BJ (cell line): ENCODE measurements at regions not wholly inside any gene's neighbourhood (a gene's known extent, or its start where the extent isn't known, plus 50 kb on each side); places are given as distances from the start of the nearest gene placed in this dataset.

ENCODE experiments used
- CTCF ChIA-PET: fragments of 350-600 bp; formaldehyde crosslinking; extraction: SDS; loops from one replicate; lab custom pipeline; 2021; ENCODE audit warnings: antibody characterized with exemption, inconsistent platforms; lab: Yijun Ruan, JAX
- POLR2A ChIA-PET: fragments of 300-600 bp; sonication (Branson Sonifier 250); formaldehyde crosslinking; extraction: SDS; loops from one replicate; lab custom pipeline; 2021; ENCODE audit warnings: antibody characterized with exemption; lab: Charles Lee
- DNase-seq: peaks from one replicate; pipeline ENCODE4 v3.0.0-alpha.2; 2011; ENCODE audit warnings: low read depth
- H3K27me3 ChIP-seq: 2 replicates; pipeline ENCODE4 v1.6.0; 2011; ENCODE audit warnings: low read length; ENCODE audit not compliant: control insufficient read depth, insufficient read depth
- H3K36me3 ChIP-seq: 2 replicates; pipeline ENCODE4 v1.5.1; 2011; ENCODE audit warnings: low read length; ENCODE audit not compliant: control insufficient read depth, insufficient read depth
- H3K4me3 ChIP-seq: 2 replicates; pipeline ENCODE4 v1.5.1; 2011; ENCODE audit warnings: low read depth, mild to moderate bottlenecking, control low read depth, low read length
- TF ChIP-seq, protein P1 (sequence below): IDR thresholded peaks from 2 replicates; pipeline ENCODE4 v1.5.1; 2011; ENCODE audit warnings: low read depth, mild to moderate bottlenecking, control low read depth, inconsistent platforms, low read length, moderate library complexity; ENCODE audit not compliant: insufficient read depth

DNA sequence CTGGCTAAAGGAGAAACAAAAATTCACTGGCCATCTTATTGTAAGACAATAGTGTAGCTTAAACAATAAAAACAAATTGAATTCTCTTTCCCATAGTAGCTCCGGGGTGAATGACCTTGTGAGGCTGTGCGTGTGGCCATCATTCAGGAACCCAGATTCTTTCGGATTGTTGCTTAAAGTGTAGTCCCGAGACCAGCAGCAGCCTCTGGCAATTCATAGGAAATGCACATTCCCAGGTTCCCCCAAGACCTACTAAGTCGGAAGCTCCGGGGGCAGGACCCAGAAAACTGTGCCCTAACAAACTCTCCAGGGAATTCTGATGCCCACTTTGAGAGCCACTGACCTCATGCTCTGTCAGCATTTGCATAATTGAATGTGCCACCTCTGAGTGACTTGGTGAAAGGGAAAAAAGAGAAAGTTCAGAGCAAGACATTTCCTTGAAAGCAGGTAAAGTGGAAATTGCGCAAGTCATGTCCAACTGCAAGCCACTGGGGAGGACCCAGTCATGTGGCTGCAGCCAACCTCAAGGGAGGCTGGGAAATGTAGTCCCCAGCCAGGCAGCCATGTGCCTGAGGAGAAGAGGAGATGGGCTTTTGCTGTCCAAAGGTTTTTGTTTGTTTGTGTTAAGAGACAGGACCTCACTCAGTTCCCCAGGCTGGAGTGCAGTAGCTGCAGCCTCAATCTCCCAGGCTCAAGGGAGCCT, 50.7 kb upstream of the PNMA8B start:
- TF ChIP-seq, protein P1, sequence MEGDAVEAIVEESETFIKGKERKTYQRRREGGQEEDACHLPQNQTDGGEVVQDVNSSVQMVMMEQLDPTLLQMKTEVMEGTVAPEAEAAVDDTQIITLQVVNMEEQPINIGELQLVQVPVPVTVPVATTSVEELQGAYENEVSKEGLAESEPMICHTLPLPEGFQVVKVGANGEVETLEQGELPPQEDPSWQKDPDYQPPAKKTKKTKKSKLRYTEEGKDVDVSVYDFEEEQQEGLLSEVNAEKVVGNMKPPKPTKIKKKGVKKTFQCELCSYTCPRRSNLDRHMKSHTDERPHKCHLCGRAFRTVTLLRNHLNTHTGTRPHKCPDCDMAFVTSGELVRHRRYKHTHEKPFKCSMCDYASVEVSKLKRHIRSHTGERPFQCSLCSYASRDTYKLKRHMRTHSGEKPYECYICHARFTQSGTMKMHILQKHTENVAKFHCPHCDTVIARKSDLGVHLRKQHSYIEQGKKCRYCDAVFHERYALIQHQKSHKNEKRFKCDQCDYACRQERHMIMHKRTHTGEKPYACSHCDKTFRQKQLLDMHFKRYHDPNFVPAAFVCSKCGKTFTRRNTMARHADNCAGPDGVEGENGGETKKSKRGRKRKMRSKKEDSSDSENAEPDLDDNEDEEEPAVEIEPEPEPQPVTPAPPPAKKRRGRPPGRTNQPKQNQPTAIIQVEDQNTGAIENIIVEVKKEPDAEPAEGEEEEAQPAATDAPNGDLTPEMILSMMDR = no peak
- H3K36me3 ChIP-seq = no peaks in the 10 kb centered on the region
- CTCF ChIA-PET = interaction anchor here (1.0 to 1.7 kb wide), 2 partner anchors 16 to 746 kb away, joined by 4 to 6 read pairs; no protein-coding TSS in a partner anchor
- H3K27me3 ChIP-seq = no peaks in the 10 kb centered on the region; the same call in 1 of the 2 replicates
- H3K4me3 ChIP-seq = no peak overlapping the region
- no peak for DNase-seq
- POLR2A ChIA-PET = no interaction called here

DNA sequence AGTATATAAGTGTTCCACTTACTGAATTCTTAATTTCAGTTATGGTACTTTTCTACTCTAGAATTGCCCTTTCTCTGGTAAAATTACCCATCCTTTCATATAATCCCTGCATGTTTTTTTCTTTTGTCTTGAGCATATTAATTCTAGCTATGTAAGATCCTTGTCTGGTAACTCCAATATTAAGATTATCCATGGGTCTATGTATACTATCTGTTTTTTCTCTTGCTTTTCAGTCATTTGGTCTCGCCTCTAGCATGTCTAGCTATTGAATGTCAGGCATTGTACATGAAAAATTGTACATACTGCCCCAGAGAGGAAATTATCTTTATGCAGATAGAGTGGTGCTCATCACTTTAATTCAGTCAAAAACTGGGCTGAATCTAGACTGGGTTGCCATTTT, 50.4 kb upstream of the CALM3 start:
- DNase-seq = no peak
- TF ChIP-seq, protein P1 = no peak
- ChIA-PET POLR2A (no interaction called here), CTCF (interaction anchor here (1.0 to 1.7 kb wide), 2 partner anchors 23 to 29 kb away, joined by 3 read pairs; no protein-coding TSS in a partner anchor)
- H3K4me3 ChIP-seq = no peak overlapping the region
- H3K27me3 ChIP-seq = no peaks in the 10 kb centered on the region; the same call in 1 of the 2 replicates
- H3K36me3 ChIP-seq = no peaks in the 10 kb centered on the region

DNA sequence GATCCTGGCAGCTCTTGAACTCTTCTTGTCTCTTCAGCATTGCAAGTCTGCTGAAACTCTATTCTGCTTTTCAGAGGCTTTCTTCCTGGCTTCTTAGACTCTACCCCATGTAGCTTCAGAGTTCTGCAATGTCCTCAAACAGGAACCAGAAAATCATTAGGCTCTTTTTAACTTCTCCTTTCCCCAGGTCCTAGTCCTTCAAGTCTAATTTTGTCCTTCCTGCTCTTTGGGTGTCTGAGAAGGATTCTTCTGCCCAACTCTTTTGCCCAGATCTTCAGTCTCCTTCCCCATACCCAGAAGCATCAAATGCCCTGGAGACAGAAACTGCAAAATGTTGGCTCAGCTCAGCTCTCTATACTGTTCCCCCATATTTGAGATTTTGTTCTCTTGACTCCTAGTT, 50.0 kb upstream of the CALM3 start:
- H3K4me3 ChIP-seq = no peak overlapping the region
- no peaks in the 10 kb centered on the region; the same call in 1 of the 2 replicates for H3K27me3 ChIP-seq
- ChIA-PET POLR2A (no interaction called here), CTCF (interaction anchor here (1.0 kb wide), 1 partner anchor 29 kb away, joined by 3 read pairs; no protein-coding TSS in a partner anchor)
- no peak for DNase-seq
- TF ChIP-seq, protein P1 = no peak
- no peaks in the 10 kb centered on the region for H3K36me3 ChIP-seq
